GM21717 (cell line): ENCODE measurements at regions not wholly inside any gene's neighbourhood (a gene's known extent, or its start where the extent isn't known, plus 50 kb on each side); places are given as distances from the start of the nearest gene placed in this dataset.
"Not testable (repeated sequence)": the region's sequence is repeated elsewhere in the genome, so short reads cannot be mapped to it uniquely, and the experiment has no call there.

Source experiments
- ATAC-seq: cut with Tn5 transposase; IDR thresholded peaks from one replicate; pipeline ENCODE4 v1.9.1; 2021; ENCODE audit warnings: mild to moderate bottlenecking, moderate library complexity; ENCODE audit not compliant: unreplicated experiment

GRCh38 chr3:153785901-153786300 is 335.3 kb upstream of the ARHGEF26 start:
- no peak for ATAC-seq

DNA sequence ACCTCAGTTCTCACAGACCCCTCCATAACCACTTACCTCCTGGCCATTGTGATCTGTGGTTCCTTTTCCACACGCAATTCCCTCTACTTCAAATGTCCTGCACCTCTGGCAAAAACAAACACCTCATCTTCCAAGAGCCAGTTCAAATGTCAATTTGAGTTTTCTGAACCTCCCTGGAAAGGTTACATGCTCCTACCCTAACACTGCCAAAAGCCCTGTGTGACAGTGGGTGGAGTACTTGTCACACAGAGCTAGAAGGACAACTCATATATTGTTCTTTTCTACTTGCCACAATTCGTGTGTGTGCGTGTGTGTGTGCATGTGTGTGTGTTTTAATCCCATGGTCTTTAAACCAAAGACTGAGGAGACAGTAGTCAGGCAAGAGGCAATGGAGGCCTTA is 331.8 kb upstream of the ARHGEF26 start:
- no peak for ATAC-seq

- ATAC-seq, result not testable (repeated sequence)
These were observed 324.1 kb upstream of the ARHGEF26 start for GRCh38 chr3:153797056-153797455.

- ATAC-seq, result no peak
These were observed 312.1 kb upstream of the ARHGEF26 start for GRCh38 chr3:153809097-153809496.

DNA sequence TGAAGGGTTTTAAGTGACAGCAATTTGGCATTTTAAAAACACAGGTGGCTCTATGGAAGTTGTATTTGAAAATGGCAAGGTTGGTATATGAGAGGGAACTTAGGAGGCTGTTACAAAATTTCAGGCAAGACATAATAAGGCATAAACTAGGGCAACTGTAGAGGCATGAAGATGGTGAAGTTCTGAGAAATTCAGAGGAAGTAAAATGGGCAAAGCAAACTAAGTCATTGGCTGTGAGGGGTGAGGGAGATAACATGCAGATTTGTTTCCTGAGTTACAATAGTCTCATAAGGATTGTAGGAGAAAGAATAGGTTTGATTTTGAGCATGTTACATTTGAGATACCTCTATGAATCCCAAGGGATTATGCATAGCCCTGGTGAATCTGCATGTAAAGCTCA is 302.9 kb upstream of the ARHGEF26 start:
- no peak for ATAC-seq

DNA sequence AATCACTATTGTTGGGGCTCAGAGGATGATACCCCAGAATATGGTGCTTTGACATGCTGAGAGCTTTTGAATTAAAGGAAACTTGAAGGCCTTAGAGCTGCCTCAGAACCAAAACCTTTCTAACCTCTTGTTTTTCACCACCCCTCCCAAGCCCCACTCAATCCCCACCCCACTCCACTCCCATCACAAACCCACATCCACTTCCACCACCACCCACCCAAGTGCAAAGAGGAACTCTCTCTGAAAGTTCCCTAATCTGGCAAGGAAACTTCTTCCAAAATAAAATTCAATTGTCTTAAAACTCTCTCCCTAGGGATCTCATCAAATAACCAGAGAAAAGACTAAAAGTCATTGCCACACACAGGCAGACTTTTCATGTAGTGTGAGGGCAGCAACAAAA is 301.2 kb upstream of the ARHGEF26 start:
- ATAC-seq, result no peak

DNA sequence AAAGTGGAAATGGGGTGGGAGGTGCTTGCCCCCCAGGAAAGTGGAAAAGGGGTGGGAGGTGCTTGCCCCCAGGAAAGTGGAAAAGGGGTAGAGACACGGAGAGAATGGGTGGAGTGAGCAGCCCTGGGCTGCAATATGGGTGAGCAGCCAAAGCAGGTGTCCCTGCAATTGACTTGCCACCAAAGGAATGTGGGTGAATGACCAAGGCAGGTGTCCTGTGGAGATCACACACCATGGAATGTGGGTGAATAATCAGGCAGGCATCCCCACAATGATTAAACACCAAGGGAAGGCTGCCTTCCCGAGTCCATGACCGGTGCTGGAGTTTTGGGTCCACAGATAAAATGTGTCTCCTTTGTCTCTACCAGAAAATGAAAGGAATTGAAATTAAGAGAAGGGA is 292.8 kb upstream of the ARHGEF26 start:
- ATAC-seq, result not testable (repeated sequence)

GRCh38 chr3:153829606-153830170 is 291.5 kb upstream of the ARHGEF26 start:
- no peak for ATAC-seq

- ATAC-seq, result no peak
These were observed 290.6 kb upstream of the ARHGEF26 start for GRCh38 chr3:153830552-153830951.

DNA sequence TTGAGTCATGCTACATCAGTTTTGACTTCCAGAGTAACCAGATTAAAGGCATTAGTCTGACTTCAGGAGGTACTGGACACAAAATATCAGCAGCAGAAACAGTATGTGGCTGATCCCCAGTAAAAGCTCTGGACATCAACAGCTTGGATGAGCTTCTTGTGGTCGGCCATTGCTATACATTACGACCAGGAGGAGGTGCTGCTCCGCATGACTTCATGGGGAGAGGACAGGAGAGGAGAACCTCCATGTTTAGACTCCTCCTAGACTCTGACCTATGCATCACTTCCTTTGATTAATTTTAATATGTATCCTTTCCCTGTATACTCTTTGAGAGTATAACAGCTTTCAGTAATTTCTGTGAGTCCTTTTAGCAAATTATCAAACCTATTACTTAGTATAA is 285.6 kb upstream of the ARHGEF26 start:
- no peak for ATAC-seq

GRCh38 chr3:153840487-153840886 is 280.7 kb upstream of the ARHGEF26 start:
- ATAC-seq, result no peak

GRCh38 chr3:153843994-153844393 is 277.2 kb upstream of the ARHGEF26 start:
- no peak for ATAC-seq

DNA sequence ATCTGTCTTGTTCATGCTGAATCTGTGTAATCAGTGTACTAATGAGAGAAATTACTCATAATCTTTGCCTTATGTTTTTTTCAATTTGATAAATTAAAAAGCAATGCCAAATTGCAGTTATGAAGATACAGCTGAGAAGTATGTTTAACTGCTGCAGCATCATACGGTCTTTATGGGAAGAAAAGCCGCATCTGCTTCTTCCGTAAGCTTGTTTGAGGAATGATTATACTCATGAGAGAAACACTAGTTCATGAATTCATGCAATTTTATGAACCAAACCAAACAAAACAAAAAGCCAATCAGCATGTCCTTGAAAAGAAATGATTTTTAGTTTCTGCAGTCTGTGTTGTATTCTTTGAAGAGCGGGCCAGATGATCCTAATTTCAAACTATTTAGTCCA is 275.9 kb upstream of the ARHGEF26 start:
- no peak for ATAC-seq

DNA sequence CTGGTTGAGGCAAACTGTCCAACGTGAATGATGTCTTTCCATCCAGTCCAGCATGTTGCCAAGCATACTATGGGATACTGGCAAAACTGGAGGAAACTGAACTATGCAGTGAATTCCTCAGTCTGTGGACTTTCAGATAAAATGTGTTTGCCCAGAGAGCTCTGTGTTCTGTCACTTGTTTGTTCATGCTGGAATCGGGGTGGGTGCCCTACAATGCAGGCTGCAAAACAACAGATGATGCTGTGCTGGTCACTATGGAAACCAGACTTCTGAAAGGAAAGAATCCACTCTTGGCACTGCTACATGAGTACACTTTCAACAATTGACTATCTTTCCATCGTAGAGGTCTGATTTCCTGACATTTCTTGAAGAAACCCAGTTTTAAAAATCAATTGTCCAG is 272.5 kb upstream of the ARHGEF26 start:
- ATAC-seq, result no peak

GRCh38 chr3:153852355-153852754 is 268.8 kb upstream of the ARHGEF26 start:
- no peak for ATAC-seq

DNA sequence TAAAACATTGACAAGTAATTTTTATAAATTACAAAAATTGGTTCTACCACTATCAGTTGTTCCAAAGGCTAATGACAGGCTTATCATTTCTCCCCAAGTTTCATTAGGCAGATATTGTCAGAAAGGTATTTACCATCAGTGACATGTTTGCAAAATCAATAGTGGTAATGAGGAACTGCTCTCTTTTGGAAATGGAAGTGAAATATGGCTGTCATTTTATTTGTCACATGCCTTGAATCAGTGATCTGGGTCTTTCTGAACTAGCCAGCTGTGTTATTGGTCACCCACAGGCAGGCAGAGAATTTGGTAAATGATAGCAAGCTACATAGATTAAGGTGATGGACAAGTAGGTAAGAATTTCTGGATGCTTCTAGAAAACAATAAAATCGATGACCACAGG is 268.0 kb upstream of the ARHGEF26 start:
- no peak for ATAC-seq

GRCh38 chr3:153855772-153856171 is 265.4 kb upstream of the ARHGEF26 start:
- ATAC-seq, result no peak

- no peak for ATAC-seq
These were observed 264.3 kb upstream of the ARHGEF26 start for GRCh38 chr3:153856932-153857331.

- ATAC-seq, result no peak
These were observed 256.4 kb upstream of the ARHGEF26 start for GRCh38 chr3:153864793-153865192.

- ATAC-seq, result no peak
These were observed 254.3 kb upstream of the ARHGEF26 start for GRCh38 chr3:153866901-153867300.

GRCh38 chr3:153874348-153874747 is 246.8 kb upstream of the ARHGEF26 start:
- not testable (repeated sequence) for ATAC-seq

- ATAC-seq, result no peak
These were observed 240.7 kb upstream of the ARHGEF26 start for GRCh38 chr3:153880493-153880892.

GRCh38 chr3:153881201-153881600 is 240.0 kb upstream of the ARHGEF26 start:
- no peak for ATAC-seq
